8988T (cell line): ENCODE measurements at regions not wholly inside any gene's neighbourhood (a gene's known extent, or its start where the extent isn't known, plus 50 kb on each side); places are given as distances from the start of the nearest gene placed in this dataset.
A peak's percentile ranks its signal among the peaks of the same experiment; 100 is the strongest.

Source experiments
- DNase-seq: peaks from one replicate; pipeline ENCODE4 v3.0.0; 2011

- DNase-seq = peak; percentile 7
Measured at GRCh38 chr12:89051065-89051677, 301.1 kb downstream of the DUSP6 start.

GRCh38 chr12:89047856-89048418, 304.4 kb downstream of the DUSP6 start:
- DNase-seq = no peak

GRCh38 chr12:89041078-89041477, 311.2 kb downstream of the DUSP6 start:
- DNase-seq = no peak

GRCh38 chr12:89040146-89040964, 311.9 kb downstream of the DUSP6 start:
- no peak for DNase-seq

- DNase-seq = no peak
Measured at GRCh38 chr12:89038831-89039512, 313.3 kb downstream of the DUSP6 start.

GRCh38 chr12:89033062-89033461, 319.2 kb downstream of the DUSP6 start:
- no peak for DNase-seq

- no peak for DNase-seq
Measured at GRCh38 chr12:89029961-89030360, 322.3 kb downstream of the DUSP6 start.

GRCh38 chr12:89024580-89024979, 327.7 kb downstream of the DUSP6 start:
- DNase-seq = no peak

- DNase-seq = no peak
Measured at GRCh38 chr12:89023936-89024335, 328.4 kb downstream of the DUSP6 start.

- DNase-seq = no peak
Measured at GRCh38 chr12:89020689-89021088, 331.6 kb downstream of the DUSP6 start.

GRCh38 chr12:89020121-89020480, 332.2 kb downstream of the DUSP6 start:
- DNase-seq = no peak

GRCh38 chr12:89019439-89020120, 332.7 kb downstream of the DUSP6 start:
- peak; percentile 17 for DNase-seq

GRCh38 chr12:89016970-89017778, 335.1 kb downstream of the DUSP6 start:
- DNase-seq = no peak

- no peak for DNase-seq
Measured at GRCh38 chr12:89015419-89015818, 336.9 kb downstream of the DUSP6 start.

- no peak for DNase-seq
Measured at GRCh38 chr12:88998421-88998820, 353.9 kb downstream of the DUSP6 start.

- no peak for DNase-seq
Measured at GRCh38 chr12:88996200-88996788, 356.0 kb downstream of the DUSP6 start.

- no peak for DNase-seq
Measured at GRCh38 chr12:88994971-88995370, 357.3 kb downstream of the DUSP6 start.

- DNase-seq = no peak
Measured at GRCh38 chr12:88994537-88994936, 357.8 kb downstream of the DUSP6 start.

- DNase-seq = no peak
Measured at GRCh38 chr12:88993651-88994050, 358.6 kb downstream of the DUSP6 start.

GRCh38 chr12:88986056-88986455, 366.2 kb downstream of the DUSP6 start:
- DNase-seq = no peak

- DNase-seq = no peak
Measured at GRCh38 chr12:88985631-88986030, 366.7 kb downstream of the DUSP6 start.

- no peak for DNase-seq
Measured at GRCh38 chr12:88985011-88985410, 367.3 kb downstream of the DUSP6 start.
